HEK293 (cell line): ENCODE measurements at regions not wholly inside any gene's neighbourhood (a gene's known extent, or its start where the extent isn't known, plus 50 kb on each side); places are given as distances from the start of the nearest gene placed in this dataset.

ENCODE experiments used
- KLF16 ChIP-seq: fragments of 450-650 bp; formaldehyde crosslinking; IDR thresholded peaks from 2 replicates; pipeline ENCODE4 v1.5.1; 2017; ENCODE audit warnings: missing biosample characterization, missing genetic modification characterization
- MYNN ChIP-seq: fragments of 450-650 bp; formaldehyde crosslinking; IDR thresholded peaks from 2 replicates; pipeline ENCODE4 v1.5.1; 2016; ENCODE audit warnings: missing biosample characterization, missing genetic modification characterization, borderline replicate concordance
- PRDM4 ChIP-seq: fragments of 450-650 bp; formaldehyde crosslinking; IDR thresholded peaks from 2 replicates; pipeline ENCODE4 v1.5.1; 2017; ENCODE audit warnings: missing biosample characterization, missing genetic modification characterization
- RBAK ChIP-seq: fragments of 450-650 bp; formaldehyde crosslinking; IDR thresholded peaks from 2 replicates; pipeline ENCODE4 v1.5.1; 2016; ENCODE audit warnings: missing biosample characterization, missing genetic modification characterization
- REPIN1 ChIP-seq: fragments of 450-650 bp; formaldehyde crosslinking; IDR thresholded peaks from 2 replicates; pipeline ENCODE4 v1.5.1; 2017; ENCODE audit warnings: missing biosample characterization, missing genetic modification characterization, low read depth
- ZNF175 ChIP-seq: fragments of 450-650 bp; formaldehyde crosslinking; IDR thresholded peaks from 2 replicates; pipeline ENCODE4 v1.5.1; 2016; ENCODE audit warnings: missing biosample characterization, missing genetic modification characterization
- ZNF274 ChIP-seq, 2 experiments: fragments of 200-500 bp in 1 of 2; fragments of 450-650 bp in 1 of 2; sonication (Bioruptor generic) in 1 of 2; formaldehyde crosslinking in 1 of 2; IDR thresholded peaks; 2 replicates each; pipeline versions ENCODE4 v1.5.1 to v1.6.1; 2014 to 2016; ENCODE audit warnings: borderline replicate concordance in 1 of 2, inconsistent platforms in 1 of 2, low read length in 1 of 2, missing biosample characterization in 1 of 2, missing genetic modification characterization in 1 of 2
- ZNF558 ChIP-seq: fragments of 450-650 bp; formaldehyde crosslinking; IDR thresholded peaks from 2 replicates; pipeline ENCODE4 v1.5.1; 2016; ENCODE audit warnings: missing biosample characterization, missing genetic modification characterization
- ZNF658 ChIP-seq: fragments of 450-650 bp; formaldehyde crosslinking; IDR thresholded peaks from 2 replicates; pipeline ENCODE4; 2016; ENCODE audit warnings: missing biosample characterization, missing genetic modification characterization
- ZNF792 ChIP-seq: fragments of 450-650 bp; formaldehyde crosslinking; IDR thresholded peaks from 2 replicates; pipeline ENCODE4 v1.5.1; 2016; ENCODE audit warnings: missing biosample characterization, missing genetic modification characterization
- TF ChIP-seq, protein P1 (sequence below): fragments of 450-650 bp; formaldehyde crosslinking; IDR thresholded peaks from 2 replicates; pipeline ENCODE4 v1.5.1; 2016; ENCODE audit warnings: missing biosample characterization, missing genetic modification characterization
- TF ChIP-seq, protein P2 (sequence below): fragments of 450-650 bp; formaldehyde crosslinking; optimal IDR thresholded peaks from 2 replicates; pipeline ENCODE3; 2016; ENCODE audit warnings: missing biosample characterization, mild to moderate bottlenecking, missing genetic modification characterization

DNA sequence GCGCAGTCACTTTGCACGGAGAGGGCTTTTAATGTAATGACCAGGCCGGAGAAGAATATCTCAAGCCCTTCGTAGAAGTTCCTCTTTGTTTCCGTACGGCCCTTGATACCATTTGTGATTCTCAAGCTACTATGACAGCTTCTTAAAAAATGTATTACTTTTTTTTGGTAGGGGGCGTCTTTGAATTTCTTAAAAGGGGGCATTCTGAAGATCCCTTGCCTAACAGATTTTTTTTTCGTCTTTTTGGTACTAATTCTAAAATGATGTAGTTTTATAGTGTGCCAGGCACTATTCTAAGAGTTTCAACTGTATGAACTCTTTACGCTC is 614.0 kb downstream of the MCTP2 start:
- TF ChIP-seq, protein P1, sequence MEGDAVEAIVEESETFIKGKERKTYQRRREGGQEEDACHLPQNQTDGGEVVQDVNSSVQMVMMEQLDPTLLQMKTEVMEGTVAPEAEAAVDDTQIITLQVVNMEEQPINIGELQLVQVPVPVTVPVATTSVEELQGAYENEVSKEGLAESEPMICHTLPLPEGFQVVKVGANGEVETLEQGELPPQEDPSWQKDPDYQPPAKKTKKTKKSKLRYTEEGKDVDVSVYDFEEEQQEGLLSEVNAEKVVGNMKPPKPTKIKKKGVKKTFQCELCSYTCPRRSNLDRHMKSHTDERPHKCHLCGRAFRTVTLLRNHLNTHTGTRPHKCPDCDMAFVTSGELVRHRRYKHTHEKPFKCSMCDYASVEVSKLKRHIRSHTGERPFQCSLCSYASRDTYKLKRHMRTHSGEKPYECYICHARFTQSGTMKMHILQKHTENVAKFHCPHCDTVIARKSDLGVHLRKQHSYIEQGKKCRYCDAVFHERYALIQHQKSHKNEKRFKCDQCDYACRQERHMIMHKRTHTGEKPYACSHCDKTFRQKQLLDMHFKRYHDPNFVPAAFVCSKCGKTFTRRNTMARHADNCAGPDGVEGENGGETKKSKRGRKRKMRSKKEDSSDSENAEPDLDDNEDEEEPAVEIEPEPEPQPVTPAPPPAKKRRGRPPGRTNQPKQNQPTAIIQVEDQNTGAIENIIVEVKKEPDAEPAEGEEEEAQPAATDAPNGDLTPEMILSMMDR: no peak
- TF ChIP-seq MYNN (tag by site-specific recombination) (no peak), KLF16 (tag by site-specific recombination) (no peak), REPIN1 (tag by site-specific recombination) (no peak), ZNF175 (no peak), ZNF658 (tag by site-specific recombination) (no peak), RBAK (tag by site-specific recombination) (no peak), ZNF274 (IDR thresholded peaks at IDR 0.05; ENCODE audit: low read length) (no peak), ZNF274 (tag by site-specific recombination; IDR thresholded peaks at IDR 0.05; ENCODE audit: borderline replicate concordance) (no peak), PRDM4 (tag by site-specific recombination) (no peak), ZNF792 (no peak), ZNF558 (tag by site-specific recombination) (no peak)
- TF ChIP-seq, protein P2, sequence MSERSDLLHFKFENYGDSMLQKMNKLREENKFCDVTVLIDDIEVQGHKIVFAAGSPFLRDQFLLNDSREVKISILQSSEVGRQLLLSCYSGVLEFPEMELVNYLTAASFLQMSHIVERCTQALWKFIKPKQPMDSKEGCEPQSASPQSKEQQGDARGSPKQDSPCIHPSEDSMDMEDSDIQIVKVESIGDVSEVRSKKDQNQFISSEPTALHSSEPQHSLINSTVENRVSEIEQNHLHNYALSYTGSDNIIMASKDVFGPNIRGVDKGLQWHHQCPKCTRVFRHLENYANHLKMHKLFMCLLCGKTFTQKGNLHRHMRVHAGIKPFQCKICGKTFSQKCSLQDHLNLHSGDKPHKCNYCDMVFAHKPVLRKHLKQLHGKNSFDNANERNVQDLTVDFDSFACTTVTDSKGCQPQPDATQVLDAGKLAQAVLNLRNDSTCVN (tag by site-specific recombination): no peak
